ENCODE measurements at regions not wholly inside any gene's neighbourhood (a gene's known extent, or its start where the extent isn't known, plus 50 kb on each side); places are given as distances from the start of the nearest gene placed in this dataset.

DNA sequence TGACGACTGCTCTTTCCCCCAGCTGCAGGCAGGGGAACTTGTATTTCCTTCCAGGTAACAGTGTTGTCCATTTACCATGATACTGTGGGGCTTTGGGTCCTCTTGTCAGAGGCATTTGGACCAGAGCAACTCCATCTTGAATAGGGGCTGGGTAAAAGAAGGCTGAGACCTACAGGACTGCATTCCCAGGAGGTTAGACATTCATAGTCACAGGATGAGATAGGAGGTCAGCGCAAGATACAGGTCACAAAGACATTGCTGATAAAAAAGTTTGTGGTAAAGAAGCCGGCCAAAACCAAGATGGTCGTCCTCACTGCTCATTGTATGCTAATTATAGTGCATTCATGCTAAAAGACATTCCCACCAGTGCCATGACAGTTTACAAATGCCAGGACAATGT, 249.5 kb downstream of the SLC4A3 start:
- TF ChIP-seq, protein P1, sequence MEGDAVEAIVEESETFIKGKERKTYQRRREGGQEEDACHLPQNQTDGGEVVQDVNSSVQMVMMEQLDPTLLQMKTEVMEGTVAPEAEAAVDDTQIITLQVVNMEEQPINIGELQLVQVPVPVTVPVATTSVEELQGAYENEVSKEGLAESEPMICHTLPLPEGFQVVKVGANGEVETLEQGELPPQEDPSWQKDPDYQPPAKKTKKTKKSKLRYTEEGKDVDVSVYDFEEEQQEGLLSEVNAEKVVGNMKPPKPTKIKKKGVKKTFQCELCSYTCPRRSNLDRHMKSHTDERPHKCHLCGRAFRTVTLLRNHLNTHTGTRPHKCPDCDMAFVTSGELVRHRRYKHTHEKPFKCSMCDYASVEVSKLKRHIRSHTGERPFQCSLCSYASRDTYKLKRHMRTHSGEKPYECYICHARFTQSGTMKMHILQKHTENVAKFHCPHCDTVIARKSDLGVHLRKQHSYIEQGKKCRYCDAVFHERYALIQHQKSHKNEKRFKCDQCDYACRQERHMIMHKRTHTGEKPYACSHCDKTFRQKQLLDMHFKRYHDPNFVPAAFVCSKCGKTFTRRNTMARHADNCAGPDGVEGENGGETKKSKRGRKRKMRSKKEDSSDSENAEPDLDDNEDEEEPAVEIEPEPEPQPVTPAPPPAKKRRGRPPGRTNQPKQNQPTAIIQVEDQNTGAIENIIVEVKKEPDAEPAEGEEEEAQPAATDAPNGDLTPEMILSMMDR (IDR thresholded peaks at IDR 0.05; ENCODE audit: poor library complexity, severe bottlenecking): no peak
- no peak for TF ChIP-seq TAF1 (IDR thresholded peaks at IDR 0.05; ENCODE audit: low read depth)
- no peak for TF ChIP-seq EP300 (conservative IDR thresholded peaks at IDR 0.05; ENCODE audit: poor library complexity, severe bottlenecking)
- TF ChIP-seq POLR2AphosphoS5 (IDR thresholded peaks at IDR 0.05): no peak
- no peak for TF ChIP-seq EZH2 (IDR thresholded peaks at IDR 0.05; ENCODE audit: borderline replicate concordance, insufficient read depth, low read length, poor library complexity, severe bottlenecking)
- no peak for TF ChIP-seq RAD21 (conservative IDR thresholded peaks at IDR 0.05)
- TF ChIP-seq, protein P2, sequence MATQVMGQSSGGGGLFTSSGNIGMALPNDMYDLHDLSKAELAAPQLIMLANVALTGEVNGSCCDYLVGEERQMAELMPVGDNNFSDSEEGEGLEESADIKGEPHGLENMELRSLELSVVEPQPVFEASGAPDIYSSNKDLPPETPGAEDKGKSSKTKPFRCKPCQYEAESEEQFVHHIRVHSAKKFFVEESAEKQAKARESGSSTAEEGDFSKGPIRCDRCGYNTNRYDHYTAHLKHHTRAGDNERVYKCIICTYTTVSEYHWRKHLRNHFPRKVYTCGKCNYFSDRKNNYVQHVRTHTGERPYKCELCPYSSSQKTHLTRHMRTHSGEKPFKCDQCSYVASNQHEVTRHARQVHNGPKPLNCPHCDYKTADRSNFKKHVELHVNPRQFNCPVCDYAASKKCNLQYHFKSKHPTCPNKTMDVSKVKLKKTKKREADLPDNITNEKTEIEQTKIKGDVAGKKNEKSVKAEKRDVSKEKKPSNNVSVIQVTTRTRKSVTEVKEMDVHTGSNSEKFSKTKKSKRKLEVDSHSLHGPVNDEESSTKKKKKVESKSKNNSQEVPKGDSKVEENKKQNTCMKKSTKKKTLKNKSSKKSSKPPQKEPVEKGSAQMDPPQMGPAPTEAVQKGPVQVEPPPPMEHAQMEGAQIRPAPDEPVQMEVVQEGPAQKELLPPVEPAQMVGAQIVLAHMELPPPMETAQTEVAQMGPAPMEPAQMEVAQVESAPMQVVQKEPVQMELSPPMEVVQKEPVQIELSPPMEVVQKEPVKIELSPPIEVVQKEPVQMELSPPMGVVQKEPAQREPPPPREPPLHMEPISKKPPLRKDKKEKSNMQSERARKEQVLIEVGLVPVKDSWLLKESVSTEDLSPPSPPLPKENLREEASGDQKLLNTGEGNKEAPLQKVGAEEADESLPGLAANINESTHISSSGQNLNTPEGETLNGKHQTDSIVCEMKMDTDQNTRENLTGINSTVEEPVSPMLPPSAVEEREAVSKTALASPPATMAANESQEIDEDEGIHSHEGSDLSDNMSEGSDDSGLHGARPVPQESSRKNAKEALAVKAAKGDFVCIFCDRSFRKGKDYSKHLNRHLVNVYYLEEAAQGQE (IDR thresholded peaks at IDR 0.05; ENCODE audit: borderline replicate concordance): no peak
- no peak for TF ChIP-seq SMC3 (conservative IDR thresholded peaks at IDR 0.05; ENCODE audit: poor library complexity)
- TF ChIP-seq MXI1 (conservative IDR thresholded peaks at IDR 0.05; ENCODE audit: poor library complexity, severe bottlenecking): no peak
